Hypothalamus (tissue), 51 donors: ENCODE measurements at regions not wholly inside any gene's neighbourhood (a gene's known extent, or its start where the extent isn't known, plus 50 kb on each side); places are given as distances from the start of the nearest gene placed in this dataset.

ENCODE experiments used
- DNase-seq, 51 donors: peaks; one replicate each; lab custom pipeline; 2025; lab: John Stamatoyannopoulos, UW

DNA sequence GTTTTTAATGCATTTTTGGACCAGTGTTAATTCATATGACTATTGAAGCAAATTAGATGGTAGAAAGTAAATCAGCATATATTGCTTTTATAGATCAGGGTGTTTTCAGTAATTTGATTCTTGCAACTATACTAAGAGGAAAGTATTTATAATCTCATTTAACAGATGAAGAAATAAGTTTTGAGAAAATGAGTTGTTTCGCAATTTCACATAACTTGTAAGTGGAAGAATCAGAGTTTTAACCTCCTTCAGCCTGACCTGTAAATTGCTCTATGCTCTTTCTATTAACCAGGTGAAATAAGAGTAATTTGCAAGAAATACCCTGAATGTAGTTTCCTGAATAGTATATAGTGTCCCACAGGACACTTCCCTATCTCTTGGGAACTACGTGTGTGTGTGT is 1106.8 kb upstream of the RAG2 start:
- no peak for DNase-seq

DNA sequence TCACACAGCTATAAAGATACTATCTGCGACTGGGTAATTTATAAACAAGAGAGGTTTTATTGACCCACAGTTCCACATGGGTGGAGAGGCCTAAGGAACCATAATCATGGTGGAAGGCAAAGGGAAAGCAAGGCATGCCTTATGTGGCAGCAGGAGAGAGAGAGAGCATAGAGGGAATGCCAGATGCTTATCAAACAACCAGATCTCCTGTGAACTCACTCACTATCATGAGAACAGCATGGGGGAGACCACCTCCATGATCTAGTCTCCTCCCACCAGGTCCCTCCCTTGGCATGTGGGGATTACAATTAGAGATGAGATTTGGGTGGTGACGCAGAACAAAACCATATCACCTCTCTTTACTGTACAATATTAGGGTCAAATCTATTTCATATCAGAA is 1101.6 kb upstream of the RAG2 start:
- no peak for DNase-seq

DNA sequence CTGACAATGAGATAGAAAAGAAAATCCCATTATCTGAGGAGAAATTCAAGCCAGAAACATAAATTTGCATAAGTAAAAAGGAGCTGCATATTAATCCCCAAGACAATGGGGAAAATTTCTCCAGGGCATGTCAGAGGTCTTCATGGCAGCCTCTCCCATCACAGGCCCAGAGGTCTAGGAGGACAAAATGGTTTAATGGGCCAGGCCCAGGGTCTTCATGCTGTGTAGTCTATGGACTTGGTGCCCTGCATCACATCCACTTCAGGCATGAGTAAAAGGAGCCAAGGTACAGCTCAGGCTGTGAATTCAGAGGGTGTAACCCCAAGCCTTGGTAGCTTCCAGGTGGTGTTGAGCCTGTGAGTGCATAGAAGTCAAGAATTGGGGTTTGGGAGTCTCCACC is 1097.2 kb upstream of the RAG2 start:
- no peak for DNase-seq

GRCh38 chr11:37689951-37690350 is 1091.9 kb upstream of the RAG2 start:
- no peak for DNase-seq

GRCh38 chr11:37688456-37688855 is 1090.4 kb upstream of the RAG2 start:
- no peak for DNase-seq

DNA sequence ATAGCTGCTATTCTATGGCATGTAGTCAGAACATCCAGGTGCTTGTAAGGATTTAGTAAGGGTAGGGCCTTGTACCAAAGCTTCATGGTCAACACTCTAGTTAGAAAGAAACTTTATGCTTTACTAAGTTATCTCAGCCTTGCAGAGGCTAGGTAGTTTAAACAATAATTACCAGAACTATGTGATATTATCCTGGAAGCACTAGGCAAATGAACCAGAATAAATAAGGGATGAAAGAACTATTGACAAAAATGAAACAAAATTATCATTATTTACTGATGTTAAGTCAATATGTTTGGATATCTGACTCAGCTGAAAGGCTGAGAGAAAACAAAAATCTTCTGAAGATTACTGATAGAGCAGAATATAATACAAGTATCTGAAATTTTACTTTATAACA is 1089.1 kb upstream of the RAG2 start:
- no peak for DNase-seq

DNA sequence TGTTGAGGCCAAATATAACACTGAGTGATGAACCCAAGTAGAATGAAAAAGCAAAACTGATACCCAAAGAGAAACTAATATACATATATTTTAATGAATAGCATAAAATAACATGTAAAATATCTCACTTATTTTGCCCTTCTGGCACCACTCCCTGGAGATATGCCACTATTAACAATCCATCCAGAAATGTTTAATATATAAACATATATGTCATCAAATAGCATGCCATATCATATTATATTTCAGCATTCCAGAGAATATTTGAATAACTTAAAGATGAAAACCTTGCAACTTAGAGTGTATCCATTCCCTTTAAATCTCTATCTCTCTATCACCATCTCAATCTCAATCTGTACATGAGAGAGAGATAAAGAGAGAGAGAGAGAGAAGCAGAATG is 1073.3 kb upstream of the RAG2 start:
- DNase-seq: no peak

DNA sequence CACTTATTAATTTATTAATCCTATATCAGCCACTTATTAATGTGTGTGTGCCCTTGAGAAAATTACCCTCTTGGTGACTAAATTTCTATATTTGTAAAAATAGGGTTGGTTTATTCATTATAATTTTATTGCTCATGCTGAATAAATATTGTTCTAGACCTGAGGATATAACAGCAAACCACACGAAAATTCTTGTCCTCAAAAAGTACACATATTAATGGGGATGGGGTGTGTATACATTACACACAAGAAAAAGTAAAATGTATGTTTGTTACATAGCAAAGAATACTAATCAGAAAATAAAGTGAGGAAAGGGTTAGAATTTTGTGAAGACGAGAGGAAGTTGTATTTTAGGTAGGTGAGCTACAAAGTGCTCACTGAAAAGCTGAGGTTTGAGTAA is 1068.9 kb upstream of the RAG2 start:
- no peak for DNase-seq

DNA sequence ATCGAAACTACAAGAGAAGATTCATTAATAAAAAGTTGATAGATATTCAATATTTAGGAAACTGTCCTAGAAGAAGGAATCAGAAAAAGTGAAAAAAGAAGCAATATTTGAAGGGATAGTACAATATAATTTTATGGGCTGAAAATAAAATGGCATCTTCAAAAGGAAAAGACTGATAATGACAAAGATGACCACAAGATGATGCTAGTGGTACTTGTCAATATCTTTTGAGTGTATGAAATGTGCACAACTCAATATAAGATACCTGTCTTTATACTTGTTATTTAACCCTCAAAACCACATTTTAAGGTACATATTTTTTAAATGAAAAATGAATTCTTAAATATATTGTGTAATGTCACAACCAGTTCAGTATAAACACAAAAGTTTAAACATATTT is 1059.6 kb upstream of the RAG2 start:
- no peak for DNase-seq

- DNase-seq: no peak
These were observed 1049.7 kb upstream of the RAG2 start for GRCh38 chr11:37647767-37648166.

DNA sequence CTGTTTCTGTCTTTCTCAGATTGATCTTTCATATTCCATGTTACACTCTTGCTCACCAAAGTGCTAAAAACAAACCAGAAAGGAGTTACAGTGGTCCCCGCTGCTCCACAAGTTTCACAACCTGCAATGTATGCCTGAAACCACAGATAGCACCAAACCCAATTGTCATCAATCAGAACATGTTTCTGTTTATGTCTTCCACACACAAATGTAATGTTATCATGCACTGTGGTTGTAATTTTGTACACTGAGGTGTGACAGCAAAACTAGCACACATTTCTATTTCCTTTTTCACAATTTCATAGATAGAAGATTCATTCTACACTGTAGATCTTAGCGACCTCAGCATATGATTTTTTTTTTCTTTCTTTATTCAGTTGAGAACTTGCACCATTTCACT is 1045.9 kb upstream of the RAG2 start:
- DNase-seq: no peak

GRCh38 chr11:37642296-37642695 is 1044.3 kb upstream of the RAG2 start:
- DNase-seq: no peak

GRCh38 chr11:37632748-37633147 is 1034.7 kb upstream of the RAG2 start:
- no peak for DNase-seq

DNA sequence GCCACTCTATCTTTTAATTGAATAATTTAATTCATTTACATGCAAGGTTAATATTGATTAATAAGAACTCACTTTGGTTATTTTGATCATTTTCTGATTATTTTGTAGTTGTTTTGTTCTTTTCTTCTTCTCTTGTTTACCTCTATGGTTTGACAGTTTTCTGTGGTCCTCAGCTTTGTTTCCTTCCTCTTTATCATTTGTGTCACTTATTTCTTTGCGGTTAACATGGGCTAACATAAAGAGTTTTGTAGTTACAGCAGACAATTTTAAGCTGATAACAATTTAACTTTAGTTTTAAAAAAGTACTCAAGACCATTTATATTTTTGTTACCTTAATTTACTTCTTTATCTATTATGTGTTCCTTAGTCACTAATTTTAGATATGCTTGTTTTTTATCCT is 1032.8 kb upstream of the RAG2 start:
- no peak for DNase-seq

DNA sequence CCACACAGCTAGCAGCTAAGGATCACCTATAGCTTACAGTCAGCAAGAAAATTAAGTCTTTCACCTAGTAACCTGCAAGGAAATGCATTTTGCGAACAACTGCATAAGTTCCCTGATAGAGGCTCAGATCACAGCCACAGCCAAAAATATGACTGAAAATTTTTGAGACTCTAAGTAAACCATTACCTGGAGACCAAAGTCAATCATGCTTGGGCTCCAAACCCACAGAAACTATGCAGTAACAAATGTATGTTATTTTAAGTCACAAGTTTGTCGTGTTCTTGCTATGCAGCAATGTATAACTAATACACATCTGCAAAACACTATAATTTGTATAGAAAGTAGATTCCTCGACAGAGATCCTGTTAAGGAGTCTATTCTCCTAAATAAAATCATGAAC is 1025.7 kb upstream of the RAG2 start:
- no peak for DNase-seq

- DNase-seq: no peak
These were observed 1023.6 kb upstream of the RAG2 start for GRCh38 chr11:37621662-37622061.

DNA sequence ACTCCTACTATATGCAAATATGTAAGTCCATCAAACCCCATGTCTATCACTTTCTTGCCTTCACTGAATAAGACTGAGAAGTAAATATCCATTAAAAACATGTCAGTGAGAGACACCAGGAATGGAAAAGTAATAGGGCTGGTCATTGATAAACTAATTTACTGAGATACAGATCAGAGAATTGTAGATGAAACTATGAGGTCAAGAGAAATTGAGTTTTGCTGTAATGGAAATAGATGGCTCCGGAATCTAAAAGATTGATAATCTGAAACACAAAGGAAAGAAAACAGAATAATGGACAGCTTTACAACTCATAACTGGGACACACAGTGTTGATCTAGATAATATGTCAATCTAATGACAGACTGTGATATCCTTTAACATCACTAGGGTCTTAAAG is 1018.3 kb upstream of the RAG2 start:
- DNase-seq: no peak

- DNase-seq: no peak
These were observed 1015.0 kb upstream of the RAG2 start for GRCh38 chr11:37613031-37613430.

DNA sequence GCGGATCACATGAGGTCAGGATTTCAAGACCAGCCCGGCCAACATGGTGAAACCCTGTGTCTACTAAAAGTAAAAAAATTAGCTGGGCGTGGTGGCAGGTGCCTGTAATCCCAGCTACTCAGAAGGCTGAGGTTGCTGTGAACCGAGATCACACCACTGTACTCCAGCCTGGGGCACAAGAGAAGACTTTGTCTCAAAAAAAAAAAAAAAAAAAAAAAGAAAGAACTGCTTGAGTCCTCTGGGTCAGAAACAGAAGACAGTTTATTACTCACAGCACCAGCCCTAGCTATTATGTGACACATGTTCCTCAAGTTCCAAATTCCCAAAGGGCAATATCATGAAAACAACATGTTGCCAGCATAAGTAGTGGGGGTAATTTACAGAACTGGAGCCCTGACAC is 1014.1 kb upstream of the RAG2 start:
- DNase-seq: no peak

DNA sequence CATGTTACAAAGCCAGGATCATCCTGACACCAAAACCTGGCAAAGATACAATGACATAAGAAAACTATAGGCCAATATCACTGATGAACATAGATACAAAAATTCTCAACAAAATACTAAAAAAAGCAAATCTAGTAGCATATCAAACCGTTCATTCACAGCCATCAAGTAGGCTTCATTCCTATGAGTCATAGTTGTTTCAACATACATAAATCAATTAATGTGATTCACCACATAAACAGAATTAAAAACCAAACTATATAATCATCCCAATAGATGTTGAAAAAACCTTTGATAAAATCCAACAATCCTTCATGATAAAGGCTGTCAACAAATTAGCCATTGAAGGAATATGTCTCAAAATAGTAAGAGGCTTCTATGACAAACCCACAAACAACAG is 1007.2 kb upstream of the RAG2 start:
- no peak for DNase-seq

GRCh38 chr11:37598381-37598780 is 1000.3 kb upstream of the RAG2 start:
- no peak for DNase-seq

GRCh38 chr11:37597776-37598175 is 999.7 kb upstream of the RAG2 start:
- no peak for DNase-seq

GRCh38 chr11:37595845-37596244 is 997.8 kb upstream of the RAG2 start:
- no peak for DNase-seq

- no peak for DNase-seq
These were observed 976.3 kb upstream of the RAG2 start for GRCh38 chr11:37574361-37574760.
